OCI-LY3 (cell line): ENCODE measurements at regions not wholly inside any gene's neighbourhood (a gene's known extent, or its start where the extent isn't known, plus 50 kb on each side); places are given as distances from the start of the nearest gene placed in this dataset.

ENCODE experiments used
- CTCF ChIP-seq: fragments of 200-600, 300-600 bp; sonication (generic); IDR thresholded peaks from 2 replicates; pipeline ENCODE4 v1.5.1; 2014; ENCODE audit warnings: antibody characterized with exemption, low read length, low read depth
- EZH2phosphoT487 ChIP-seq: fragments of 200-600 bp; shearing (Covaris generic); IDR thresholded peaks from 2 replicates; pipeline ENCODE4 v1.6.1; 2018; ENCODE audit warnings: antibody characterized with exemption, mixed run types, low read depth

GRCh38 chrX:1034717-1035116 is 177.7 kb downstream of the CRLF2 start:
- no peak for TF ChIP-seq CTCF
- TF ChIP-seq EZH2phosphoT487 = no peak
